SH-SY5Y (cell line): ENCODE measurements at regions not wholly inside any gene's neighbourhood (a gene's known extent, or its start where the extent isn't known, plus 50 kb on each side); places are given as distances from the start of the nearest gene placed in this dataset.

Source experiments
- GATA2 ChIP-seq: IDR thresholded peaks from 2 replicates; pipeline ENCODE4 v1.6.1; 2011; ENCODE audit warnings: mild to moderate bottlenecking, low read depth, low read length
- GATA3 ChIP-seq: IDR thresholded peaks from 2 replicates; pipeline ENCODE4 v1.6.1; 2011; ENCODE audit warnings: low read depth, mild to moderate bottlenecking, low read length, moderate library complexity

DNA sequence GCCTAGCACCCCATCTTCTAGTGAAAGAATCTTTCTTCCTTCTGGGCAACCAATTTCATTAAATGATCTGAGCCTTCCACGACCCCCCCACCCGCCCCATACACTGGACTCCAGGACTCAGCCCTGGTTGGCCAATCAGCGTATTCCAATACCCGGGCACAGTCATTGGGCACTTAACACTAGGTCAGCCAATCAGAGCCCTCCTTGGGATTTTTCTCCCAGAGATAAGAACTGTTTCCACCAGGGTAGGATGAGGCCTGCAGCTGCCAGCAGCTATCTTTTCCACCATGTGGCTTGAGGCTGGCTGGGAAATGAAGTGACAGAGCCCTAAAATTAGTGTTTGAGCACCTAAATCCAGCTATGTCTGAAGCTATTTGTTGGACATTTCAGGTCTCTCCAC lies 418.8 kb downstream of the BCOR start:
- TF ChIP-seq GATA2 (no peak), GATA3 (no peak)
